Testis (tissue), 2 donors: ENCODE measurements at regions not wholly inside any gene's neighbourhood (a gene's known extent, or its start where the extent isn't known, plus 50 kb on each side); places are given as distances from the start of the nearest gene placed in this dataset.

Experiments used
- POLR2A ChIP-seq: fragments of 450-650 bp; IDR thresholded peaks from one replicate; pipeline ENCODE4 v1.6.1; 2017; ENCODE audit warnings: antibody characterized with exemption, mild to moderate bottlenecking, moderate library complexity
- TF ChIP-seq, protein P1 (sequence below), 3 experiments: fragments of 450-650 bp in 2 of 3; fragments of 200-600 bp in 1 of 3; sonication (generic) in 1 of 3; IDR thresholded peaks; one replicate each; pipeline ENCODE4 v1.5.1; 2016 to 2019; ENCODE audit warnings: antibody characterized with exemption in 3 of 3, mild to moderate bottlenecking in 2 of 3, moderate library complexity in 1 of 3

DNA sequence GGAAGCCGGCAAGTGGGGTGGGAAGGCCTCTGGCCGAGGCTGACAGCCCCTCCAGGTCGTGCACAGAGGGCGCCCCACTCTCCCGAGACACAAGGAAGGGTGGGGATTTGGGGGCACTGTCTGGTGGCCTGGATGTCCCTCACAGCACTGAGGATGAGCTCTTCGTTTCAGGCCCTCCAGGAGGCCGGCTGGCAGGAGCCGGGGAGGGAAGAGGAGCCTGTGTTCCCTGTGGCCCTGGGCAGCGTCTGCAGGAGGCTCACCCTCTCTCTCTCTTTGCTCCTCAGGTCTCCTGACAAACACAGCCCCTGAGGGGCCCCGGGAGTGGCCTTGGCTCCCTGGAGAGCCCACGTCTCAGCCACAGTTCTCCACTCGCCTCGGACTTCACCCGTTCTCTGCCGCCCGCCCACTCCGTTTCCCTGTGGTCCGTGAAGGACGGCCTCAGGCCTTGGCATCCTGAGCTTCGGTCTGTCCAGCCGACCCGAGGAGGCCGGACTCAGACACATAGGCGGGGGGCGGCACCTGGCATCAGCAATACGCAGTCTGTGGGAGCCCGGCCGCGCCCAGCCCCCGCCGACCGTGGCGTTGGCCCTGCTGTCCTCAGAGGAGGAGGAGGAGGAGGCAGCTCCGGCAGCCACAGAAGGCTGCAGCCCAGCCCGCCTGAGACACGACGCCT, 1078.0 kb downstream of the BRD1 start:
- TF ChIP-seq, protein P1, sequence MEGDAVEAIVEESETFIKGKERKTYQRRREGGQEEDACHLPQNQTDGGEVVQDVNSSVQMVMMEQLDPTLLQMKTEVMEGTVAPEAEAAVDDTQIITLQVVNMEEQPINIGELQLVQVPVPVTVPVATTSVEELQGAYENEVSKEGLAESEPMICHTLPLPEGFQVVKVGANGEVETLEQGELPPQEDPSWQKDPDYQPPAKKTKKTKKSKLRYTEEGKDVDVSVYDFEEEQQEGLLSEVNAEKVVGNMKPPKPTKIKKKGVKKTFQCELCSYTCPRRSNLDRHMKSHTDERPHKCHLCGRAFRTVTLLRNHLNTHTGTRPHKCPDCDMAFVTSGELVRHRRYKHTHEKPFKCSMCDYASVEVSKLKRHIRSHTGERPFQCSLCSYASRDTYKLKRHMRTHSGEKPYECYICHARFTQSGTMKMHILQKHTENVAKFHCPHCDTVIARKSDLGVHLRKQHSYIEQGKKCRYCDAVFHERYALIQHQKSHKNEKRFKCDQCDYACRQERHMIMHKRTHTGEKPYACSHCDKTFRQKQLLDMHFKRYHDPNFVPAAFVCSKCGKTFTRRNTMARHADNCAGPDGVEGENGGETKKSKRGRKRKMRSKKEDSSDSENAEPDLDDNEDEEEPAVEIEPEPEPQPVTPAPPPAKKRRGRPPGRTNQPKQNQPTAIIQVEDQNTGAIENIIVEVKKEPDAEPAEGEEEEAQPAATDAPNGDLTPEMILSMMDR (IDR thresholded peaks at IDR 0.05) = no peak
- TF ChIP-seq POLR2A = no peak
